A549 (cell line): ENCODE measurements at regions not wholly inside any gene's neighbourhood (a gene's known extent, or its start where the extent isn't known, plus 50 kb on each side); places are given as distances from the start of the nearest gene placed in this dataset.

Source experiments
- ATAC-seq, 2 experiments: fragments of 200-7000 bp in 1 of 2; fragments of >200 bp in 1 of 2; cut with Nextera tagmentation in 1 of 2; cut with Tn5 transposase in 1 of 2; 3 replicates each; pipeline versions ENCODE4 v1.8.0 to v1.9.1; 2018 to 2020; ENCODE audit warnings: mild to moderate bottlenecking in 1 of 2, moderate library complexity in 1 of 2
- CTCF ChIA-PET: fragments of 300-600 bp; sonication (Branson Sonifier 250); formaldehyde crosslinking; extraction: SDS; loops from one replicate; lab custom pipeline; 2021; ENCODE audit warnings: antibody characterized with exemption, inconsistent platforms; lab: Yijun Ruan, JAX
- POLR2A ChIA-PET: fragments of 350-600 bp; formaldehyde crosslinking; extraction: SDS; loops from one replicate; lab custom pipeline; 2021; ENCODE audit warnings: antibody characterized with exemption, inconsistent platforms; lab: Yijun Ruan, JAX
- DNase-seq, 2 experiments: peaks; one replicate each; pipeline versions ENCODE4 v3.0.0 to v3.0.0-alpha.2; 2011 to 2016; ENCODE audit warnings: low read depth in 1 of 2, low spot score in 1 of 2
- FAIRE-seq: peaks from 2 replicates; lab custom pipeline; 2011; peaks lifted over from hg19 to GRCh38; lab: Jason Lieb, UNC
- H3K27ac ChIP-seq, 2 experiments: fragments of >200 bp; sonication (Bioruptor Twin); formaldehyde crosslinking; 3 replicates each; pipeline ENCODE4 v1.5.1; 2016 to 2017
- H3K4me1 ChIP-seq: fragments of >200 bp; sonication (Bioruptor Twin); formaldehyde crosslinking; 3 replicates; pipeline ENCODE4 v1.6.1; 2016
- H3K4me2 ChIP-seq: fragments of >200 bp; sonication (Bioruptor Twin); formaldehyde crosslinking; 3 replicates; pipeline ENCODE4 v1.6.1; 2016
- H3K4me3 ChIP-seq: fragments of >200 bp; sonication (Bioruptor Twin); formaldehyde crosslinking; 3 replicates; pipeline ENCODE4 v1.5.1; 2016
- H3K9me3 ChIP-seq: fragments of >200 bp; sonication (Bioruptor Twin); formaldehyde crosslinking; 3 replicates; pipeline ENCODE4 v1.6.1; 2016
- CEBPB ChIP-seq, 2 experiments: fragments of >200 bp in 1 of 2; sonication (Bioruptor Twin) in 1 of 2; formaldehyde crosslinking in 1 of 2; IDR thresholded peaks; 2 replicates each; pipeline ENCODE4 v1.6.1; 2012 to 2016
- E2F6 ChIP-seq: IDR thresholded peaks from 2 replicates; pipeline ENCODE4 v1.6.1; 2012; ENCODE audit warnings: low read depth, borderline replicate concordance
- EHF ChIP-seq: fragments of 250-450 bp; sonication (Bioruptor Pico); IDR thresholded peaks from 2 replicates; pipeline ENCODE4 v1.5.0; 2020; ENCODE audit warnings: mild to moderate bottlenecking
- HOXB5 ChIP-seq: fragments of 250-450 bp; sonication (Bioruptor Pico); IDR thresholded peaks from 2 replicates; pipeline ENCODE4 v1.5.0; 2020; ENCODE audit warnings: mild to moderate bottlenecking, moderate library complexity
- MAFK ChIP-seq: fragments of 450-650 bp; IDR thresholded peaks from 2 replicates; pipeline ENCODE4 v1.6.1; 2014; ENCODE audit not compliant: partially characterized antibody
- MAZ ChIP-seq: fragments of 150-350 bp; IDR thresholded peaks from 2 replicates; pipeline ENCODE4 v1.6.1; 2014; ENCODE audit warnings: antibody characterized with exemption, low read depth, low read length, borderline replicate concordance
- MYC ChIP-seq: IDR thresholded peaks from 2 replicates; pipeline ENCODE4 v1.6.1; 2012; ENCODE audit warnings: mild to moderate bottlenecking, inconsistent platforms, low read length, improper control_type of control experiment, borderline replicate concordance
- NPAS2 ChIP-seq: fragments of 250-450 bp; sonication (Bioruptor Pico); IDR thresholded peaks from 2 replicates; pipeline ENCODE4 v1.8.0; 2022; ENCODE audit warnings: mild to moderate bottlenecking, moderate library complexity, borderline replicate concordance
- RCOR1 ChIP-seq: fragments of 150-350 bp; IDR thresholded peaks from 2 replicates; pipeline ENCODE4 v1.6.1; 2014; ENCODE audit warnings: antibody characterized with exemption, low read length, low read depth
- REST ChIP-seq: fragments of 200-600 bp; sonication (generic); IDR thresholded peaks from 2 replicates; pipeline ENCODE4 v1.6.1; 2016; ENCODE audit warnings: antibody characterized with exemption, mild to moderate bottlenecking, moderate library complexity
- RNF2 ChIP-seq: fragments of 200-600 bp; sonication (generic); IDR thresholded peaks from 2 replicates; pipeline ENCODE4 v1.6.1; 2016; ENCODE audit warnings: low read depth, mild to moderate bottlenecking, antibody characterized with exemption, moderate library complexity, borderline replicate concordance
- TP53 ChIP-seq: fragments of 250-450 bp; sonication (Bioruptor Pico); IDR thresholded peaks from 2 replicates; pipeline ENCODE4 v1.5.0; 2021; ENCODE audit warnings: mild to moderate bottlenecking, moderate library complexity
- ZNF302 ChIP-seq: fragments of 250-450 bp; sonication (Bioruptor Pico); IDR thresholded peaks from 2 replicates; pipeline ENCODE4 v1.9.0; 2021; ENCODE audit warnings: inconsistent platforms, mild to moderate bottlenecking, moderate library complexity
- WGBS: methylation state at CpG from one replicate; pipeline ENCODE4 v1.1.6; 2017; ENCODE audit errors: missing lambda C conversion rate; 5-methylcytosine and 5-hydroxymethylcytosine counted together

- CTCF ChIA-PET: interaction anchor here (0.6 to 1.0 kb wide), 3 partner anchors 12 to 1549 kb away, joined by 3 read pairs; no protein-coding TSS in a partner anchor
- POLR2A ChIA-PET: no interaction called here
- TF ChIP-seq MAZ: no peak
- no peak for TF ChIP-seq E2F6
- no peak for TF ChIP-seq HOXB5 (CRISPR knock-in tag)
- no peak for TF ChIP-seq ZNF302 (CRISPR knock-in tag)
- no peak for TF ChIP-seq REST
- TF ChIP-seq RCOR1: no peak
- no peak for TF ChIP-seq TP53 (CRISPR knock-in tag)
- TF ChIP-seq, all 56 proteins: peak for 0
Observed at GRCh38 chr2:36071698-36072097, 283.9 kb upstream of the CRIM1 start.

GRCh38 chr2:36069074-36069473 is 286.5 kb upstream of the CRIM1 start:
- Histone ChIP-seq H3K4me2 (no peak overlapping the region), H3K4me3 (no peak overlapping the region)
- CTCF ChIA-PET: no interaction called here
- TF ChIP-seq CEBPB (IDR thresholded peaks at IDR 0.05) (no peak), RCOR1 (no peak), MYC (no peak), RNF2 (no peak), EHF (CRISPR knock-in tag) (no peak)
- TF ChIP-seq, all 56 proteins: peak for 0
- no peaks in the 10 kb centered on the region for H3K4me1 ChIP-seq
- no peak for ATAC-seq
- no peak overlapping the region for H3K27ac ChIP-seq
- POLR2A ChIA-PET: no interaction called here
- DNase-seq: no peak
- WGBS: 12% methylated on average over 3 of the region's 3 CpGs
- FAIRE-seq: no peak
- H3K9me3 ChIP-seq: peaks cover 2% of the 10 kb centered on the region; the same call in 1 of the 3 replicates

More at GRCh38 chr2:36071698-36072097, 283.9 kb upstream of the CRIM1 start:
- Histone ChIP-seq H3K4me2 (no peak overlapping the region), H3K4me1 (no peaks in the 10 kb centered on the region), H3K4me3 (no peak overlapping the region), H3K27ac (no peak overlapping the region), H3K9me3 (peaks cover 2% of the 10 kb centered on the region; the same call in 1 of the 3 replicates)
- no peak; a peak in 1 of 6 replicates for ATAC-seq
- WGBS: 12% methylated on average over 1 of the region's 1 CpG
- no peak for FAIRE-seq
- no peak for DNase-seq

- FAIRE-seq: no peak
- POLR2A ChIA-PET: no interaction called here
- Histone ChIP-seq H3K9me3 (peaks cover 2% of the 10 kb centered on the region; the same call in 1 of the 3 replicates), H3K4me3 (no peak overlapping the region), H3K27ac (no peak overlapping the region), H3K4me1 (no peaks in the 10 kb centered on the region), H3K4me2 (no peak overlapping the region)
- no peak for ATAC-seq
- DNase-seq: no peak
- CTCF ChIA-PET: no interaction called here
- no peak for TF ChIP-seq MAFK
Observed at GRCh38 chr2:36068086-36068485, 287.5 kb upstream of the CRIM1 start.

- TF ChIP-seq NPAS2 (CRISPR knock-in tag): no peak
- TF ChIP-seq, all 56 proteins: peak for 0
- Histone ChIP-seq H3K9me3 (0 out of 3 replicates have a peak, but pooled peaks cover 2% of the 10 kb centered on the region), H3K27ac (no peak overlapping the region), H3K4me1 (no peaks in the 10 kb centered on the region), H3K4me3 (no peak overlapping the region), H3K4me2 (no peak overlapping the region)
- DNase-seq (no peak), FAIRE-seq (no peak), ATAC-seq (no peak)
- ChIA-PET POLR2A (no interaction called here), CTCF (no interaction called here)
- WGBS: 4% methylated on average over 4 of the region's 4 CpGs
Observed at GRCh38 chr2:36060133-36060532, 295.4 kb upstream of the CRIM1 start.
